B cell (primary cell): ENCODE measurements at regions not wholly inside any gene's neighbourhood (a gene's known extent, or its start where the extent isn't known, plus 50 kb on each side); places are given as distances from the start of the nearest gene placed in this dataset.

Source experiments
- ATAC-seq: fragments of 200-7000 bp; cut with Tn5 transposase; one replicate; pipeline ENCODE4 v1.10.0; 2021; ENCODE audit warnings: low read depth, mild to moderate bottlenecking, moderate number of reproducible peaks, moderate library complexity
- CTCF ChIA-PET: fragments of 350-600 bp; sonication (Branson Sonifier 250); formaldehyde crosslinking; loops from one replicate; lab custom pipeline; 2021; ENCODE audit warnings: antibody characterized with exemption, inconsistent platforms; lab: Charles Lee
- POLR2A ChIA-PET: fragments of 350-600 bp; sonication (Branson Sonifier 250); formaldehyde crosslinking; loops from one replicate; lab custom pipeline; 2021; ENCODE audit warnings: antibody characterized with exemption; lab: Charles Lee
- DNase-seq: peaks from one replicate; pipeline ENCODE4 v3.0.0; 2013
- H2AFZ ChIP-seq: 2 replicates; pipeline ENCODE4 v1.6.1; 2012; ENCODE audit warnings: mild to moderate bottlenecking, low read depth, low read length; ENCODE audit not compliant: insufficient read depth, poor library complexity, severe bottlenecking
- H3K27ac ChIP-seq, 2 donors: 1 replicate in 1 of 2; 2 replicates in 1 of 2; pipeline ENCODE4 v1.5.1; 2012 to 2013; ENCODE audit warnings: low read length in 2 of 2, mild to moderate bottlenecking in 2 of 2, moderate library complexity in 1 of 2
- H3K27me3 ChIP-seq, 4 experiments: fragments of 200-600 bp in 1 of 4; sonication (generic) in 1 of 4; replicated peaks in 1 of 4; 1 replicate in 2 of 4; 2 replicates in 2 of 4; pipeline versions ENCODE4 v1.6.1 to v1.7.0; 2013 to 2016; ENCODE audit warnings: low read length in 3 of 4, mild to moderate bottlenecking in 2 of 4, mixed read lengths in 1 of 4, moderate library complexity in 1 of 4; ENCODE audit not compliant: insufficient read depth in 4 of 4, control insufficient read depth in 3 of 4; ENCODE audit errors: control extremely low read depth in 1 of 4
- H3K36me3 ChIP-seq, 2 experiments: replicated peaks in 1 of 2; 1 replicate in 1 of 2; 2 replicates in 1 of 2; pipeline versions ENCODE4 v1.6.1 to v1.7.1; 2013; ENCODE audit warnings: low read length in 1 of 2; ENCODE audit not compliant: insufficient read depth in 2 of 2, control insufficient read depth in 1 of 2; ENCODE audit errors: control extremely low read depth in 1 of 2, extremely low read depth in 1 of 2
- H3K4me1 ChIP-seq, 2 donors: fragments of 200-600 bp in 1 of 2; sonication (generic) in 1 of 2; 1 replicate in 1 of 2; 2 replicates in 1 of 2; pipeline versions ENCODE4 v1.5.1 to v1.6.1; 2013 to 2017; ENCODE audit warnings: low read length in 2 of 2; ENCODE audit not compliant: control insufficient read depth in 2 of 2, insufficient read depth in 2 of 2
- H3K4me2 ChIP-seq: replicated peaks from 2 replicates; pipeline ENCODE3; 2012; ENCODE audit warnings: mild to moderate bottlenecking, low read depth, low read length; ENCODE audit not compliant: poor library complexity, severe bottlenecking
- H3K4me3 ChIP-seq, 5 experiments: fragments of 200-600 bp in 1 of 5; sonication (generic) in 1 of 5; 1 replicate in 3 of 5; 2 replicates in 2 of 5; pipeline versions ENCODE4 v1.5.1 to v1.7.0; 2011 to 2016; ENCODE audit warnings: low read length in 4 of 5, mild to moderate bottlenecking in 4 of 5, low read depth in 2 of 5, control low read depth in 1 of 5, moderate library complexity in 1 of 5; ENCODE audit not compliant: insufficient read depth in 1 of 5; ENCODE audit errors: control extremely low read depth in 1 of 5, extremely low read depth in 1 of 5
- H3K79me2 ChIP-seq: fragments of 200-600 bp; sonication (generic); one replicate; pipeline ENCODE4 v1.6.0; 2016; ENCODE audit warnings: low read length; ENCODE audit not compliant: control insufficient read depth, insufficient read depth
- H3K9ac ChIP-seq: fragments of 200-600 bp; sonication (generic); 2 replicates; pipeline ENCODE4 v1.6.1; 2017; ENCODE audit warnings: mild to moderate bottlenecking, low read length, moderate library complexity
- H3K9me3 ChIP-seq, 3 donors: one replicate each; pipeline versions ENCODE4 v1.6.1 to v1.7.1; 2013; ENCODE audit warnings: low read length in 2 of 3; ENCODE audit not compliant: control insufficient read depth in 2 of 3, insufficient read depth in 1 of 3; ENCODE audit errors: control extremely low read depth in 1 of 3
- H4K20me1 ChIP-seq: 2 replicates; pipeline ENCODE4 v1.6.0; 2012; ENCODE audit warnings: mild to moderate bottlenecking, low read length; ENCODE audit not compliant: insufficient read depth, control insufficient read depth, poor library complexity, severe bottlenecking
- H3K27ac Mint-ChIP-seq: one replicate; pipeline ENCODE4 v1.8.0; 2021; ENCODE audit warnings: mixed read lengths
- H3K27me3 Mint-ChIP-seq: one replicate; pipeline ENCODE4 v1.8.0; 2021; ENCODE audit warnings: mixed read lengths
- H3K4me1 Mint-ChIP-seq: one replicate; pipeline ENCODE4 v1.8.0; 2021; ENCODE audit warnings: mixed read lengths
- H3K4me3 Mint-ChIP-seq: one replicate; pipeline ENCODE4 v1.8.0; 2021; ENCODE audit warnings: mixed read lengths
- H3K9me3 Mint-ChIP-seq: one replicate; pipeline ENCODE4 v1.8.0; 2022; ENCODE audit warnings: mixed read lengths; ENCODE audit not compliant: insufficient read depth
- EZH2 ChIP-seq: IDR thresholded peaks from 2 replicates; pipeline ENCODE4 v1.6.1; 2012; ENCODE audit warnings: borderline replicate concordance, low read depth, mild to moderate bottlenecking, moderate library complexity, low read length; ENCODE audit not compliant: insufficient read depth, poor library complexity, severe bottlenecking
- WGBS: methylation state at CpG from one replicate; pipeline ENCODE4 v1.1.5; 2013; ENCODE audit warnings: missing lambda C conversion rate; ENCODE audit not compliant: insufficient coverage; 5-methylcytosine and 5-hydroxymethylcytosine counted together
- intact Hi-C: fragments of 100-400 bp; cut with micrococcal nuclease; formaldehyde crosslinking; loops from one replicate; pipeline ENCODE4 v1.10.0; 2022
- TF ChIP-seq, protein P1 (sequence below): fragments of 200-600 bp; IDR thresholded peaks from one replicate; pipeline ENCODE4 v1.8.0; 2022; ENCODE audit warnings: antibody characterized with exemption, mild to moderate bottlenecking

DNA sequence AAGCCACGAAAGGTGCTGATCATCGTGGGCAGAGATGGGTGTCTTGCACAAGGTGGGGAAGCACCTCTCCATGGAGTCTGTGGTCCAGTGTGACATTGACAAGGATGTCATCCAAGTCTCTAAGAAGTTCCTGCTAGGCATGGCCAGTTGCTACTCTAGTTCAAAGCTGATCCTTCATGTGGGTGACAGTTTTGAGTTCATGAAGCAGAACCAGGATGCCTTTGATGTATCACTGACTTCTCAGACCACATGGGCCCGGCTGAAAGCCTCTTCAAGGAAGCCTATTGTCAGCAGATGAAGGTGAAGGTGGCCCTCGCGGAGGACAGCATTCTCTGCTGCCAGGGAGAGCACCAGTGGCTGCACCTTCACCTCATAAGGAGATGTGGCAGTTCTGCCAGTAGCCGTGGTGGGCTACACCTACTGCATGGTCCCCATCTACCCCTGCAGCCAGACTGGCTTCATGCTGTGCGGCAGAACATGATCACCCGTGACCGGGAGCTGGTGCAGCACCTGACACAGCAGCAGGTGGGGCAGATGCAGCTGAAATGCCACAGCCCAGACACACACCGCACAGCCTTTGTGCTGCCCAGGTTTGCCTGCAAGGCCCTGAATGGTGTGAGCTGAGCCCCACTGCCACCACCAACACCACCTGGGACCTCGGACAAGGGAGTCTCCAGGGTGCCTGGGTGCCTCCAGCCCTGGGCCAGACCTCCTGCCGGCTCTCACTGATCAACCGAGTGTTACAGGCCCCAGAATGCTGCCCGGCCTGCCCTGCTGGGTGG is 75.0 kb upstream of the SULF2 start:
- no peaks in the 10 kb centered on the region for H3K36me3 ChIP-seq
- peaks cover 0 to 9% of the 10 kb centered on the region in 2 donors for H3K4me1 ChIP-seq
- no peak overlapping the region for H3K4me2 ChIP-seq
- Mint-ChIP-seq H3K27ac (no peak overlapping the region), H3K4me3 (no peak overlapping the region), H3K9me3 (peaks cover 5% of the 10 kb centered on the region), H3K4me1 (peaks cover 10% of the 10 kb centered on the region), H3K27me3 (peaks cover 12% of the 10 kb centered on the region)
- H2AFZ ChIP-seq: no peak overlapping the region
- H3K27ac ChIP-seq: no peak overlapping the region
- POLR2A ChIA-PET: no interaction called here
- H4K20me1 ChIP-seq: no peaks in the 10 kb centered on the region
- ATAC-seq (no peak), DNase-seq (no peak)
- H3K9me3 ChIP-seq: peaks cover 1 to 9% (median 8%) of the 10 kb centered on the region in 3 donors
- WGBS: 63% methylated on average over 11 of the region's 14 CpGs
- no peak overlapping the region for H3K9ac ChIP-seq
- TF ChIP-seq EZH2: no peak
- TF ChIP-seq, protein P1, sequence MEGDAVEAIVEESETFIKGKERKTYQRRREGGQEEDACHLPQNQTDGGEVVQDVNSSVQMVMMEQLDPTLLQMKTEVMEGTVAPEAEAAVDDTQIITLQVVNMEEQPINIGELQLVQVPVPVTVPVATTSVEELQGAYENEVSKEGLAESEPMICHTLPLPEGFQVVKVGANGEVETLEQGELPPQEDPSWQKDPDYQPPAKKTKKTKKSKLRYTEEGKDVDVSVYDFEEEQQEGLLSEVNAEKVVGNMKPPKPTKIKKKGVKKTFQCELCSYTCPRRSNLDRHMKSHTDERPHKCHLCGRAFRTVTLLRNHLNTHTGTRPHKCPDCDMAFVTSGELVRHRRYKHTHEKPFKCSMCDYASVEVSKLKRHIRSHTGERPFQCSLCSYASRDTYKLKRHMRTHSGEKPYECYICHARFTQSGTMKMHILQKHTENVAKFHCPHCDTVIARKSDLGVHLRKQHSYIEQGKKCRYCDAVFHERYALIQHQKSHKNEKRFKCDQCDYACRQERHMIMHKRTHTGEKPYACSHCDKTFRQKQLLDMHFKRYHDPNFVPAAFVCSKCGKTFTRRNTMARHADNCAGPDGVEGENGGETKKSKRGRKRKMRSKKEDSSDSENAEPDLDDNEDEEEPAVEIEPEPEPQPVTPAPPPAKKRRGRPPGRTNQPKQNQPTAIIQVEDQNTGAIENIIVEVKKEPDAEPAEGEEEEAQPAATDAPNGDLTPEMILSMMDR: no peak
- CTCF ChIA-PET: no interaction called here
- H3K79me2 ChIP-seq: no peaks in the 10 kb centered on the region
- H3K4me3 ChIP-seq: no peak overlapping the region
- H3K27me3 ChIP-seq: peaks cover 0 to 4% (median 0%) of the 10 kb centered on the region in 4 experiments
- intact Hi-C loops: no loop called here

DNA sequence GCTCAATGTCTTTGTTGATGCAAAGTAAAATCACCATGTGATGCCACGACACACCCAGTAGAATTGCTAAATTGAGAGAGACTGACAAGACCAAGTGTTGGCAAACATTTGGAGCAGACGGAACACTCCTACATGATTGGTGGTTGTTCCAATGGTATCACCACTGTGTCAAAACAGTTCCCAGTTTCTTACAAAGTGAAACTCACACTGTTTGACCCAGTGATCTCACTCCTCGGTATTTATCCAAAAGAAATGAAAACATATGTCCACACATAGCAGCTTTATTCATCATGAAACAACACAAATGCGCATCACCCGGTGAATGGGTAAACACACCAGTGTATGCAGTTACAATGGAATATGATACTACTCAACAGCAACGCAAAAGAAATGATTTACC is 74.0 kb upstream of the SULF2 start:
- ChIA-PET CTCF (no interaction called here), POLR2A (no interaction called here)
- H4K20me1 ChIP-seq: no peaks in the 10 kb centered on the region
- peaks cover 0 to 4% (median 0%) of the 10 kb centered on the region in 4 experiments for H3K27me3 ChIP-seq
- peaks cover 5% of the 10 kb centered on the region for H3K9me3 Mint-ChIP-seq
- H3K4me3 Mint-ChIP-seq: no peak overlapping the region
- H3K4me1 Mint-ChIP-seq: peaks cover 10% of the 10 kb centered on the region
- no peak overlapping the region for H3K9ac ChIP-seq
- peaks cover 1 to 15% (median 9%) of the 10 kb centered on the region in 3 donors for H3K9me3 ChIP-seq
- 89% methylated on average over 3 of the region's 6 CpGs for WGBS
- H3K27ac Mint-ChIP-seq: no peak overlapping the region
- DNase-seq (no peak), ATAC-seq (no peak)
- no peak overlapping the region for H2AFZ ChIP-seq
- no peaks in the 10 kb centered on the region for H3K36me3 ChIP-seq
- no peak for TF ChIP-seq EZH2
- TF ChIP-seq, protein P1: no peak
- H3K27ac ChIP-seq: no peak overlapping the region
- H3K4me3 ChIP-seq: no peak overlapping the region
- H3K4me1 ChIP-seq: peaks cover 0 to 9% of the 10 kb centered on the region in 2 donors
- H3K79me2 ChIP-seq: no peaks in the 10 kb centered on the region
- intact Hi-C loops: no loop called here
- H3K27me3 Mint-ChIP-seq: peaks cover 12% of the 10 kb centered on the region
- no peak overlapping the region for H3K4me2 ChIP-seq
